Testis (tissue), 2 donors: ENCODE measurements at regions not wholly inside any gene's neighbourhood (a gene's known extent, or its start where the extent isn't known, plus 50 kb on each side); places are given as distances from the start of the nearest gene placed in this dataset.

Experiments used
- POLR2A ChIP-seq: fragments of 450-650 bp; IDR thresholded peaks from one replicate; pipeline ENCODE4 v1.6.1; 2017; ENCODE audit warnings: antibody characterized with exemption, mild to moderate bottlenecking, moderate library complexity
- TF ChIP-seq, protein P1 (sequence below), 3 experiments: fragments of 450-650 bp in 2 of 3; fragments of 200-600 bp in 1 of 3; sonication (generic) in 1 of 3; IDR thresholded peaks; one replicate each; pipeline ENCODE4 v1.5.1; 2016 to 2019; ENCODE audit warnings: antibody characterized with exemption in 3 of 3, mild to moderate bottlenecking in 2 of 3, moderate library complexity in 1 of 3

DNA sequence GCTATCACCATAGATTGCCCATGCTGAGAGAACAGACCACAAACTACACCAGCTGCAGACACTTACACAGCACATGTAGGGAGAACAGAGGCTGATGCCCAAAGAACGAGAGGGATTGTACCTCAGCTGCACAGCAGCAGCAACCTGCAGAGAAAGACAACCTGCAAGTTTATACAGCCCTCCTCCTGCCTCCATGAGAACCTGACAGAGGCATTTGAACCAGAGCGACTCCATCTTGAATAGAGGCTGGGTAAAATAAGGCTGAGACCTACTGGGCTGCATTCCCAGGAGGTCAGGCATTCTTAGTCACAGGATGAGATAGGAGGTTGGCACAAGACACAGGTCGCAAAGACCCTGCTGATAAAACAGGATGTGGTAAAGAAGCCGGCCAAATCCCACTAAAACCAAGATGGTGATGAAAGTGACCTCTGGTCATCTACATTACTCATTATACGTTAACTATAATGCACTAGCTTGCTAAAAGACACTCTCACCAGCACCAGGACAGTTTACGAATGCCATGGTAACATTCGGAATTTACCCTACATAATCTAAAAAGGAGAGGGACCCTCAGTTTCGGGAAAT, 262.4 kb upstream of the HMGA2 start:
- TF ChIP-seq, protein P1, sequence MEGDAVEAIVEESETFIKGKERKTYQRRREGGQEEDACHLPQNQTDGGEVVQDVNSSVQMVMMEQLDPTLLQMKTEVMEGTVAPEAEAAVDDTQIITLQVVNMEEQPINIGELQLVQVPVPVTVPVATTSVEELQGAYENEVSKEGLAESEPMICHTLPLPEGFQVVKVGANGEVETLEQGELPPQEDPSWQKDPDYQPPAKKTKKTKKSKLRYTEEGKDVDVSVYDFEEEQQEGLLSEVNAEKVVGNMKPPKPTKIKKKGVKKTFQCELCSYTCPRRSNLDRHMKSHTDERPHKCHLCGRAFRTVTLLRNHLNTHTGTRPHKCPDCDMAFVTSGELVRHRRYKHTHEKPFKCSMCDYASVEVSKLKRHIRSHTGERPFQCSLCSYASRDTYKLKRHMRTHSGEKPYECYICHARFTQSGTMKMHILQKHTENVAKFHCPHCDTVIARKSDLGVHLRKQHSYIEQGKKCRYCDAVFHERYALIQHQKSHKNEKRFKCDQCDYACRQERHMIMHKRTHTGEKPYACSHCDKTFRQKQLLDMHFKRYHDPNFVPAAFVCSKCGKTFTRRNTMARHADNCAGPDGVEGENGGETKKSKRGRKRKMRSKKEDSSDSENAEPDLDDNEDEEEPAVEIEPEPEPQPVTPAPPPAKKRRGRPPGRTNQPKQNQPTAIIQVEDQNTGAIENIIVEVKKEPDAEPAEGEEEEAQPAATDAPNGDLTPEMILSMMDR (IDR thresholded peaks at IDR 0.05) = no peak
- no peak for TF ChIP-seq POLR2A
